GM23248 (cell line): ENCODE measurements at regions not wholly inside any gene's neighbourhood (a gene's known extent, or its start where the extent isn't known, plus 50 kb on each side); places are given as distances from the start of the nearest gene placed in this dataset.

Experiments used
- DNase-seq: peaks from one replicate; pipeline ENCODE4 v3.0.0-alpha.2; 2015
- H2AFZ ChIP-seq: fragments of 200-600 bp; sonication (generic); 2 replicates; pipeline ENCODE4 v1.6.1; 2016; ENCODE audit warnings: antibody characterized with exemption
- H3F3A ChIP-seq: fragments of 200-600 bp; sonication (generic); 2 replicates; pipeline ENCODE4 v1.6.1; 2016; ENCODE audit warnings: mild to moderate bottlenecking, antibody characterized with exemption, mixed run types; ENCODE audit not compliant: insufficient read depth
- H3K27ac ChIP-seq: fragments of 200-600 bp; sonication (generic); 2 replicates; pipeline ENCODE4 v1.5.1; 2016; ENCODE audit warnings: mild to moderate bottlenecking
- H3K27me3 ChIP-seq: fragments of 200-600 bp; sonication (generic); replicated peaks from 2 replicates; pipeline ENCODE4 v1.6.1; 2016; ENCODE audit warnings: mild to moderate bottlenecking; ENCODE audit not compliant: insufficient read depth
- H3K36me3 ChIP-seq: fragments of 200-600 bp; sonication (generic); 2 replicates; pipeline ENCODE4 v1.6.1; 2016; ENCODE audit warnings: low read depth, mild to moderate bottlenecking
- H3K4me1 ChIP-seq: fragments of 200-600 bp; sonication (generic); 2 replicates; pipeline ENCODE4 v1.6.1; 2016; ENCODE audit warnings: mild to moderate bottlenecking; ENCODE audit not compliant: insufficient read depth
- H3K4me2 ChIP-seq: fragments of 200-600 bp; sonication (generic); one replicate; pipeline ENCODE4 v1.6.1; 2016; ENCODE audit warnings: mild to moderate bottlenecking; ENCODE audit not compliant: unreplicated experiment
- H3K4me3 ChIP-seq: fragments of 200-600 bp; sonication (generic); 2 replicates; pipeline ENCODE4 v1.5.1; 2016; ENCODE audit warnings: mild to moderate bottlenecking
- H3K79me2 ChIP-seq: fragments of 200-600 bp; sonication (generic); 2 replicates; pipeline ENCODE4 v1.6.1; 2016; ENCODE audit warnings: mild to moderate bottlenecking; ENCODE audit not compliant: insufficient read depth
- H3K9ac ChIP-seq: fragments of 200-600 bp; sonication (generic); 2 replicates; pipeline ENCODE4 v1.6.1; 2016; ENCODE audit warnings: mild to moderate bottlenecking
- H3K9me2 ChIP-seq: fragments of 200-600 bp; sonication (generic); 2 replicates; pipeline ENCODE4 v1.6.1; 2016; ENCODE audit warnings: mixed run types, mild to moderate bottlenecking, moderate library complexity; ENCODE audit not compliant: insufficient read depth
- H3K9me3 ChIP-seq: fragments of 200-600 bp; sonication (generic); one replicate; pipeline ENCODE4 v1.6.1; 2017; ENCODE audit warnings: low read depth
- H4K20me1 ChIP-seq: fragments of 200-600 bp; sonication (generic); 2 replicates; pipeline ENCODE4 v1.6.0; 2016; ENCODE audit not compliant: insufficient read depth
- EZH2 ChIP-seq: fragments of 200-600 bp; sonication (generic); IDR thresholded peaks from 2 replicates; pipeline ENCODE4 v1.6.1; 2018; ENCODE audit warnings: antibody characterized with exemption, mild to moderate bottlenecking; ENCODE audit not compliant: insufficient read depth, poor library complexity, severe bottlenecking
- EZH2phosphoT487 ChIP-seq: fragments of 200-600 bp; sonication (generic); IDR thresholded peaks from 2 replicates; pipeline ENCODE4 v1.6.1; 2018; ENCODE audit warnings: antibody characterized with exemption, moderate library complexity, mild to moderate bottlenecking, low read depth; ENCODE audit not compliant: insufficient read depth
- WGBS, 2 experiments: methylation state at CpG; one replicate each; pipeline ENCODE4 v1.1.6; 2015 to 2017; ENCODE audit warnings: low lambda C conversion rate in 2 of 2, low coverage in 1 of 2; ENCODE audit errors: missing lambda C conversion rate in 2 of 2; 5-methylcytosine and 5-hydroxymethylcytosine counted together
- in situ Hi-C: fragments of 300-500 bp; cut with MboI; formaldehyde crosslinking; loops from 2 replicates; pipeline ENCODE4 v1.15.0; 2020

- in situ Hi-C loops = no loop called here
- H3K27me3 ChIP-seq = no peaks in the 10 kb centered on the region
- H3K9me3 ChIP-seq = no peaks in the 10 kb centered on the region
- no peak overlapping the region for H3K4me3 ChIP-seq
- no peak overlapping the region for H3K27ac ChIP-seq
- TF ChIP-seq EZH2 = no peak
- no peak for TF ChIP-seq EZH2phosphoT487
- H3K9me2 ChIP-seq = no peaks in the 10 kb centered on the region
- DNase-seq = no peak
- H3K4me1 ChIP-seq = no peaks in the 10 kb centered on the region
- no peaks in the 10 kb centered on the region for H3K79me2 ChIP-seq
- H3K36me3 ChIP-seq = no peaks in the 10 kb centered on the region
- H2AFZ ChIP-seq = no peak overlapping the region
- H3F3A ChIP-seq = no peaks in the 10 kb centered on the region
- H4K20me1 ChIP-seq = no peaks in the 10 kb centered on the region
- no peak overlapping the region for H3K4me2 ChIP-seq
- no peak overlapping the region for H3K9ac ChIP-seq
- 25 to 29% methylated on average over 2 of the region's 2 CpGs for WGBS, 2 experiments
Measured at GRCh38 chr13:64088491-64088890, 2672.8 kb upstream of the PCDH20 start.

DNA sequence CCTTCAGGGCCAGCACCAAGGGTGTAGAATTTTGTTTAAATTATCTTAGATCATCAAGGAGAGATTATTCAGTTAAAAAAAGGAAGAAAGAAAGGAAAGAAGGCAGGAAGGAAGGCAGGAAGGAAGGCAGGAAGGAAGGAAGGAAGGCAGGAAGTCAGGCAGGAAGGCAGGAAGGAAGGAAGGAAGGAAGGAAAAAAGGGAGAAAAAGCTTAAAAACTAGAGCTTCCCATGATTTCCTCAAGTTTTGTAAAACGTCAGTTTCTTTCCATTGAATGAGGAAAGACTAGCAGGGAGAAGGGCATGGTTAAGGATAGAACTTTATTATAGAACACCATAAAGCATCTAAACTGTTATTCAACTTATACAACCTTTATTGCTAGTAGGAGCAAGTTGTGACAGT is 2672.0 kb upstream of the PCDH20 start:
- no peak overlapping the region for H2AFZ ChIP-seq
- H3K36me3 ChIP-seq = no peaks in the 10 kb centered on the region
- H3K4me2 ChIP-seq = no peak overlapping the region
- H3K4me1 ChIP-seq = no peaks in the 10 kb centered on the region
- no peaks in the 10 kb centered on the region for H3K27me3 ChIP-seq
- no peak for DNase-seq
- 0 to 5% methylated on average over 1 of the region's 1 CpG for WGBS, 2 experiments
- no peak overlapping the region for H3K4me3 ChIP-seq
- H3K9ac ChIP-seq = no peak overlapping the region
- in situ Hi-C loops = no loop called here
- TF ChIP-seq EZH2 (no peak), EZH2phosphoT487 (no peak)
- H4K20me1 ChIP-seq = no peaks in the 10 kb centered on the region
- H3K79me2 ChIP-seq = no peaks in the 10 kb centered on the region
- no peak overlapping the region for H3K27ac ChIP-seq
- no peaks in the 10 kb centered on the region for H3F3A ChIP-seq
- no peaks in the 10 kb centered on the region for H3K9me3 ChIP-seq
- H3K9me2 ChIP-seq = no peaks in the 10 kb centered on the region

GRCh38 chr13:64083811-64084210 is 2668.2 kb upstream of the PCDH20 start:
- Histone ChIP-seq H3K9me2 (no peaks in the 10 kb centered on the region), H3K4me3 (no peak overlapping the region), H4K20me1 (no peaks in the 10 kb centered on the region), H3K27ac (no peak overlapping the region), H3F3A (no peaks in the 10 kb centered on the region), H3K4me2 (no peak overlapping the region), H3K79me2 (no peaks in the 10 kb centered on the region), H3K9me3 (no peaks in the 10 kb centered on the region), H3K4me1 (no peaks in the 10 kb centered on the region), H2AFZ (no peak overlapping the region), H3K36me3 (no peaks in the 10 kb centered on the region), H3K27me3 (no peaks in the 10 kb centered on the region), H3K9ac (no peak overlapping the region)
- DNase-seq = no peak
- TF ChIP-seq EZH2 (no peak), EZH2phosphoT487 (no peak)
- in situ Hi-C loops = no loop called here
- 5 to 6% methylated on average over 1 of the region's 1 CpG for WGBS, 2 experiments

DNA sequence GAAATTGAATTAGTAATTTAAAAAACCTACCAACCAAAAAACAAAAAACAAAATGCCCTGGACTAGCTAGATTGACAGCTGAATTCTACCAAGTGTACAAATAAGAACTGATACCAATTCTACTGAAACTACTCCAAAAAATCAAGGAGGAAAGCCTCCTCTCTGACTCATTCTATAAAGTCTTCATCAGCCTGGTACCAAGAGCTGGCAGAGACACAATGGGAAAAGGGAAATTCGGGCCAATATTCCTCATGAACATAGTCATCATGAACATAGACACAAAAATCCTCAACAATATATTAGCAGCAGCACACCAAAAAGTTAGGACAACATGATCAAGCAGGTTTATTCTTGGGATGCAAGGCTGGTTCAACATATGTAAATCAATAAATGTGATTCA is 2667.7 kb upstream of the PCDH20 start:
- no peak for DNase-seq
- H3F3A ChIP-seq = no peaks in the 10 kb centered on the region
- no peaks in the 10 kb centered on the region for H4K20me1 ChIP-seq
- WGBS, 2 experiments = 0 to 3% methylated on average over 1 of the region's 1 CpG
- no peaks in the 10 kb centered on the region for H3K9me2 ChIP-seq
- no peaks in the 10 kb centered on the region for H3K9me3 ChIP-seq
- no peaks in the 10 kb centered on the region for H3K4me1 ChIP-seq
- no peaks in the 10 kb centered on the region for H3K36me3 ChIP-seq
- H3K27me3 ChIP-seq = no peaks in the 10 kb centered on the region
- H3K4me3 ChIP-seq = no peak overlapping the region
- no peak overlapping the region for H2AFZ ChIP-seq
- no peaks in the 10 kb centered on the region for H3K79me2 ChIP-seq
- H3K27ac ChIP-seq = no peak overlapping the region
- no peak overlapping the region for H3K9ac ChIP-seq
- in situ Hi-C loops = no loop called here
- TF ChIP-seq EZH2phosphoT487 (no peak), EZH2 (no peak)
- no peak overlapping the region for H3K4me2 ChIP-seq

DNA sequence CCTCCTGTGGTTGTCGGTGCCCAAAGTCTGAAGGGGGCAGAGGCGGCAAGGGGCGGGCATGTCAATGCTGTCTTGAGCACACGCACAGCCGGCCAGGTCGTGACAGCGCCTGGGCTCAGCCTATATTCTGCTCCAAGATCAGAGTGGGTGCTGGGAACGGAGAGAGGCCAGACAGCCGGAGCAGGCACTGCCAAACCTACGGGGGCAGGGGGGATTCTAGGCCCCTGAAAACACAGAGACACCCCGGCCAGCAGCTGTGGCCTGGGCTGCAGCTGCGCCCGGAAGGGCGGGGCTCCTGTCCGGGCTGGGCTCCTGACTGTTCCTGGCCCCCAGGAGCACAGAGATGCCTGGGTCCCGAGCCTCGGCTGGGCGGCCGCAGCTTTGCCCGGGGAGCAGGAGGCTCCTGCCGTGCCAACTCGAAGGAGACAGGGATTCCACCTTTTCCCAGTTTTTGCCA is 2662.9 kb upstream of the PCDH20 start:
- Histone ChIP-seq H3K79me2 (no peaks in the 10 kb centered on the region), H3K4me2 (no peak overlapping the region), H4K20me1 (no peaks in the 10 kb centered on the region), H3K9me2 (no peaks in the 10 kb centered on the region), H3K36me3 (no peaks in the 10 kb centered on the region), H3K9me3 (no peaks in the 10 kb centered on the region), H3K27me3 (no peaks in the 10 kb centered on the region), H3F3A (no peaks in the 10 kb centered on the region), H2AFZ (no peak overlapping the region), H3K27ac (no peak overlapping the region), H3K4me1 (no peaks in the 10 kb centered on the region), H3K9ac (no peak overlapping the region), H3K4me3 (no peak overlapping the region)
- TF ChIP-seq EZH2 (no peak), EZH2phosphoT487 (no peak)
- DNase-seq = no peak
- in situ Hi-C loops = no loop called here
- 54 to 62% methylated on average over 21 to 22 of the region's 22 CpGs for WGBS, 2 experiments
